ENCODE measurements at regions not wholly inside any gene's neighbourhood (a gene's known extent, or its start where the extent isn't known, plus 50 kb on each side); places are given as distances from the start of the nearest gene placed in this dataset.
"Not testable (repeated sequence)": the region's sequence is repeated elsewhere in the genome, so short reads cannot be mapped to it uniquely, and the experiment has no call there.

DNA sequence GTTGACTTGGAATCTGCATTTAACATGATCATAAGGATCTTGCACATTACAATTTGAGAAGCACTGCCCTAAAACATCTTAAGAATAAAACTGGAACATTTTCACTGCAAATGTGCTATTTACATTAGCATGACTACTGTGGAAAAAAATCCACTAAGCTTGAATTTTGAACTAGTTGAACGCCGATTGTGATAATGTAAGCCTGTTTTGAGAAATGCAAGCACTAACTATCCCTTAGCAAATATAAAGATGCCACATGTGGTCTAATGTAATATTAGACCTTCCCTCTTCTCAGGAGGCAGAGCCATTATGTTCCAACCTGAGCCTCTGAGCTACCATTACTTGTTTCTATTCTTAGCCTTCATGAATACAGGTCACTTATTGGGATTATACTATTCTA is 278.0 kb downstream of the SPATA31A6 start:
- TF ChIP-seq CTCF (IDR thresholded peaks at IDR 0.05 in 2 of 3, conservative IDR thresholded peaks at IDR 0.05 in 1 of 3; ENCODE audit: borderline replicate concordance in 1 of 3, insufficient read depth in 1 of 3, low read depth in 2 of 3, low read length in 2 of 3); POLR2AphosphoS5 (IDR thresholded peaks at IDR 0.05; ENCODE audit: low read depth, low read length); YY1 (IDR thresholded peaks at IDR 0.05; ENCODE audit: extremely low read depth, insufficient replicate concordance, low read depth, low read length); FOSL1 (IDR thresholded peaks at IDR 0.05; ENCODE audit: low read depth); SP1 (IDR thresholded peaks at IDR 0.05; ENCODE audit: low read depth); ZNF274 (IDR thresholded peaks at IDR 0.05; ENCODE audit: low read depth, low read length): not testable (repeated sequence)

All from HCT116 (cell line).